Sigmoid colon (tissue), 4 donors: ENCODE measurements at regions not wholly inside any gene's neighbourhood (a gene's known extent, or its start where the extent isn't known, plus 50 kb on each side); places are given as distances from the start of the nearest gene placed in this dataset.
"Not testable (repeated sequence)": the region's sequence is repeated elsewhere in the genome, so short reads cannot be mapped to it uniquely, and the experiment has no call there.

Experiments
- EP300 ChIP-seq, 4 donors: sonication (generic); formaldehyde crosslinking; IDR thresholded peaks; one replicate each; pipeline ENCODE4 v1.6.1; 2017; ENCODE audit warnings: antibody characterized with exemption in 4 of 4
- POLR2A ChIP-seq, 2 donors: fragments of 450-650 bp; IDR thresholded peaks; one replicate each; pipeline ENCODE4 v1.6.1; 2016; ENCODE audit warnings: antibody characterized with exemption in 2 of 2, mild to moderate bottlenecking in 2 of 2, moderate library complexity in 2 of 2
- POLR2AphosphoS5 ChIP-seq, 4 donors: sonication (generic); formaldehyde crosslinking; IDR thresholded peaks; one replicate each; pipeline ENCODE4 v1.6.1; 2017; ENCODE audit warnings: antibody characterized with exemption in 4 of 4
- TF ChIP-seq, protein P1 (sequence below), 4 experiments: fragments of 450-650 bp in 3 of 4; fragments of 200-600 bp in 1 of 4; IDR thresholded peaks; one replicate each; pipeline ENCODE4 v1.5.1; 2016 to 2019; ENCODE audit warnings: antibody characterized with exemption in 4 of 4, mild to moderate bottlenecking in 3 of 4, moderate library complexity in 2 of 4

DNA sequence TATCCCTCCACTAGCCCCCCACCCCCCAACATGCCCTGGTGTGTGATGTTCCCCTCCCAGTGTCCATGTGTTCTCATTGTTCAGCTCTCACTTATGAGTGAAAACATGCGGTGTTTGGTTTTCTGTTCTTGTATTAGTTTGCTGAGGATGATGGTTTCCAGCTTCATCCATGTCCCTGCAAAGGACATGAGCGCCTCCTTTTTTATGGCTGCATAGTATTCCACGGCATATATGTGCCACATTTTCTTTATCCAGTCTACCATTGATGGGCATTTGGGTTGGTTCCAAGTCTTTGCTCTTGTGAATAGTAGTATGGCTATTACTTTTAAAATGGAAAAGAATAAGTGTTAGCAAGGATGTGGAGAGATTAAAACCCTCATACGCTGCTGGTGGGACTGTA, 50.8 kb upstream of the FAM171A1 start:
- not testable (repeated sequence) for TF ChIP-seq POLR2AphosphoS5, POLR2A, EP300 (IDR thresholded peaks at IDR 0.05)
- TF ChIP-seq, protein P1, sequence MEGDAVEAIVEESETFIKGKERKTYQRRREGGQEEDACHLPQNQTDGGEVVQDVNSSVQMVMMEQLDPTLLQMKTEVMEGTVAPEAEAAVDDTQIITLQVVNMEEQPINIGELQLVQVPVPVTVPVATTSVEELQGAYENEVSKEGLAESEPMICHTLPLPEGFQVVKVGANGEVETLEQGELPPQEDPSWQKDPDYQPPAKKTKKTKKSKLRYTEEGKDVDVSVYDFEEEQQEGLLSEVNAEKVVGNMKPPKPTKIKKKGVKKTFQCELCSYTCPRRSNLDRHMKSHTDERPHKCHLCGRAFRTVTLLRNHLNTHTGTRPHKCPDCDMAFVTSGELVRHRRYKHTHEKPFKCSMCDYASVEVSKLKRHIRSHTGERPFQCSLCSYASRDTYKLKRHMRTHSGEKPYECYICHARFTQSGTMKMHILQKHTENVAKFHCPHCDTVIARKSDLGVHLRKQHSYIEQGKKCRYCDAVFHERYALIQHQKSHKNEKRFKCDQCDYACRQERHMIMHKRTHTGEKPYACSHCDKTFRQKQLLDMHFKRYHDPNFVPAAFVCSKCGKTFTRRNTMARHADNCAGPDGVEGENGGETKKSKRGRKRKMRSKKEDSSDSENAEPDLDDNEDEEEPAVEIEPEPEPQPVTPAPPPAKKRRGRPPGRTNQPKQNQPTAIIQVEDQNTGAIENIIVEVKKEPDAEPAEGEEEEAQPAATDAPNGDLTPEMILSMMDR (IDR thresholded peaks at IDR 0.05) = not testable (repeated sequence)
